NCI-H2107 treated with DMSO at 0.1 percent for 48 hours (cell line): ENCODE measurements at regions not wholly inside any gene's neighbourhood (a gene's known extent, or its start where the extent isn't known, plus 50 kb on each side); places are given as distances from the start of the nearest gene placed in this dataset.

ENCODE experiments used
- DNase-seq: peaks from one replicate; lab custom pipeline; 2025; ENCODE audit not compliant: unreplicated experiment; lab: John Stamatoyannopoulos, UW

GRCh38 chr1:29671446-29672356 lies 435.4 kb downstream of the PTPRU start:
- DNase-seq, result no peak

DNA sequence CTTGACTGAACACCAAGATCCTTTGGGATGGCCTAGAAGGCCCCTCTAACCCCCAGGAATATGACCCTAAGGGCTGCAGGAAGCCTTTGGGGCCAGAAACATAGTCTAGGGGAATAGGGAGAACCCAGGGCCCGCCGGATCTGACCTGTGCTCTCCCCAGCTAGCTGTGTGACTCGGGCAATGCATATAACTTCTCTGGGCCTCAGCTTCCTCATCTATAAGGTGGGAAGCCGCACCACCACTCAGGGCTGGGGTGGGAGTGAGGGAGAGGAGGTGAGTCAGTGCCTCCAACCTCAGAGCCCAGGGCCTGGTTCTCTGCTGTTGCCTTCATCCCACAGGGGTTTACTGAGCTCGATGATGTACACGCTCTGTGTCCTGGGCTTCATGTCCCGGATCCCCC lies 434.4 kb downstream of the PTPRU start:
- no peak for DNase-seq

GRCh38 chr1:29669912-29670311 lies 433.6 kb downstream of the PTPRU start:
- DNase-seq, result no peak

DNA sequence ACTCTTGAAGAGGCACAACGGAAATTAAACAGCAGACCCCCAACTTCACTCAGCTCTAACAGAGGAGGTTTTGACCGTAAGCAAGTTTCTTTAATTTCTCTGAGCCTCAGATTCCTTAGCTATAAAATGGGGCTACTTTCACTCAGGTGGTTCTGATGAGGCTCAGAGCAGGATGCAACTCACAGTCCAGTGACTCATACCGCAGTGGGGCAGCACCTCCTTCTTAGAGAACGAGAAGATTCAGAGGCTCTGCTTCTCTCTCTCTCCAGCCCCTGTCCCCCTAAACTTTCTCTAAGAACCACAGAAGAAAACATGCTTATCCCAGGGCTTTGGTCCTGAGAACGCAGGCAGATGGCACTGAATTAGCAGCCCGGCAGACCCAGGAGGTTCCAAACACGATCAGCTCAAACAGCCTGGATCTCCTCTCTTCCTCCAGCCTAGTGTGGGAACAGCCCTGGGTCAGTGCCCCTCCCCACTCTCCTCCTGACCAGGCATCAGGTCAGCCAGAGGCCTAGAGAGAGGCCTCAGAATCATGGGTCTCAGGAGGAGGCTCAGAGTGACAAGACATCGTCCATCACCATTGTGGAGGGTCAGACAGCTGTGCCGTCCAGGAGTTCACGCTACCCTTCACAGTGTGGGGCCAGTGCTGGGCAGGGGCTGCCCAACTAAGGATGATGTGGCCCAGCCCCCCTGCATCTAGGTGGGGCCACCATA lies 433.0 kb downstream of the PTPRU start:
- DNase-seq, result no peak

DNA sequence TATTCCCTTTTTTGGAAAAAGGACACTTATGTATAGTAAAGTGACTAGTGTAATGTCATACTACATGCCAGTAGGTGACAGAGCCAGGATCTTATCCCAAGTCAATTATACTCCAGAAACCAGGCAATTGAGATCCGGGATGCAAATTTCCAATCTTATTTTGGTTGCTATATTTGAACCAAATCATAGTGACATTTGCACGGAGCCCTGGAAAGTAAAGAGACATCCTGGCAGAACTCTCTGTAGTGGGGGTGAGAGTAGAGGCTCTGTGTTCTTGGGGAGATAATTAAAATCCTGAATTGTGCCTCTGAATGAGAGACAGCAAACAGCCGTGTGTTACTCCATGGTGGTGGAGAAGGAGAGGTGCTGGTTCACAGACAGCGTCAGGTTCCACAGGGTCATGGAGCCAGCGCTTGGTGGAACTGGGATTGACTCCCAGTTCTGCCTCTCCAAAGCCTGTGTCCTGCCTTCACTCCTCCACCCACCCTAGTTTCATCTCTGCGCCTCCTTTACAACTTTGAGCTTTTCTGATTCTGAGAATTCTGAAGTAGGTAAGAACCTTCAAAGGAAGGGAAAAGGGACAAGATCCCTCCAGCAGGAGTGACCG lies 432.3 kb downstream of the PTPRU start:
- DNase-seq, result no peak

DNA sequence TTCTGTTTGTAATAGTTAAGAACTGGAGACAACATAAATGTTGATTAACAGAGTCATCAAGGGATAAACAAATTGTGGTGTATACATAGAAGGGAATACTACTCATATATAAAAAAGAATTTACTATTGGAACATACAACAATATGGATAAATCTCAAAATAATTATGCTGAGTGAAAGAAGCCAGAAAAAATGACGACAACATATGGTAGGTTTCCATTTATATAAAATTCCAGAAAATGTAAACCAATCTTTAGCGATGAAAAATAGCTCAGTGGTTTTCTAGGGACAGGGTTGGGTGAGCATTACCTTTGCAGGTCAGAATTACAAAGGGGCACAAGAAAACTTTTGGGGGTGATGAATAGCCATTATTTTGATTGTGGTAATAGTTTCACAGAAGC lies 431.6 kb downstream of the PTPRU start:
- DNase-seq, result no peak

DNA sequence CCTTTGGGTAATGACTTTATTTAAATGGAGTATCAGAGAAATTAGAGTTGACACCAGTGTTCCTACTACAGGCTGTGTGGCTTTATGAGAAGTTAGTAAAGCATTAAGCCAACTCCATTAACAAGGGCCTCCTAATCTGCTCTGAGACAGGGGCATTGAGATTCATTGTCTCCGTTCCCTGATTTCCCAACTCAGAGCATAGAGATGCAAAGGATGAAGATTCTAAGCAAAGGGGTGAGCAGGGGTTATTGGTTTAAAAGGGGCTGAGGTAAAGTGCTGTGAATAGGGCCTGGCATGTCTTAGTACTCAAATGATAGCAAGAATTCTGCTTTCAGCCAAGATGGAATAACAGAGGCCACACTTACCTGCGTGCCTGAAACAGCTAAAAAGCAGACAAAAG lies 428.4 kb downstream of the PTPRU start:
- no peak for DNase-seq

GRCh38 chr1:29658688-29659087 lies 422.4 kb downstream of the PTPRU start:
- DNase-seq, result no peak

DNA sequence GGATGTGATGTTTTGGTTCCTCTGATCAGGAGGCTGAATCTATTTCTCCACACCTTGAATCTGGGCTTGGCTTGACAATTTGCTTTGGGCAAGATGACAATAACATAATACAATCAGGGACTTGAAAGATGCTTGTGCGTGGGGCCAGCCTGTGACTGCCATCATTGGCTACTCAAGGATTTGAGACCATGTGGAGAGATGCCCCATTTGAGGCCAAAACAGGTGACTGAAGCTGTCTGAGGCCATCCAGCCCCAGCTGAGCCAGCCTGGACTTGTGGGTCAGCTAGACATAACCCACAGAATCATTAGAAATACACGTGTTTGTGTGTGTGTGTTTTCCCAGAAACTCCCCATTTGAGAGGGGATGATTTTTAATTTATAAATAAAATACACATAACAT lies 421.5 kb downstream of the PTPRU start:
- no peak for DNase-seq

- DNase-seq, result no peak
These were observed 419.9 kb downstream of the PTPRU start for GRCh38 chr1:29655945-29656850.

GRCh38 chr1:29655145-29655544 lies 418.8 kb downstream of the PTPRU start:
- DNase-seq, result no peak

DNA sequence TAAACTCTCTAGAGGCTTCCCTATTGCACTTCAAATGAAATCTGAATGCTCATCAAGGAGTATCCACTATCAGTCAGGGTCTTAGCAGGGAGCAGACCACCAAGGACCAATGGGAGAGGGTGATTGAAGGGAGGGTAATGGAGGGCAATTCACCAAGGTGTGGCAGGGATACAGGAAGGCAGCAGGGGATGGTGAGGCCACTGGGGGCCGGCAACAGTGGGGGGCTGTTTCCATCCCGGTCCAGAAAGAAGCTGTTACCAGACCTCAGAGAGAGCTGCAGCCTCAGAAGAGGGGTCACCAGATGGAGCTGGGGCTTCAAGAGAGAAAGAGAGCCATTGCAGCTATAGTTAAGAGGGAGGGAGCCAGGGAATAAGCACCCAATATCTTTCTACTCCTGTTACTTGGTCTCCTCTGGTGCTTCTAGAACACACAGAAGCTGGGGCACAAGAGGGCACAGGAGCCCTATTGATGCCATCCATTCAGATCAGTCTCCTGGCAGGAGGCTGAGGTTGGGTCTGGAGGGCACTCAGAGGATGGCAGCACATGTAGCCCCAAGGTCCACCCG lies 417.6 kb downstream of the PTPRU start:
- DNase-seq, result no peak

GRCh38 chr1:29653034-29653810 lies 416.9 kb downstream of the PTPRU start:
- DNase-seq, result no peak

GRCh38 chr1:29651684-29652665 lies 415.7 kb downstream of the PTPRU start:
- DNase-seq, result no peak

DNA sequence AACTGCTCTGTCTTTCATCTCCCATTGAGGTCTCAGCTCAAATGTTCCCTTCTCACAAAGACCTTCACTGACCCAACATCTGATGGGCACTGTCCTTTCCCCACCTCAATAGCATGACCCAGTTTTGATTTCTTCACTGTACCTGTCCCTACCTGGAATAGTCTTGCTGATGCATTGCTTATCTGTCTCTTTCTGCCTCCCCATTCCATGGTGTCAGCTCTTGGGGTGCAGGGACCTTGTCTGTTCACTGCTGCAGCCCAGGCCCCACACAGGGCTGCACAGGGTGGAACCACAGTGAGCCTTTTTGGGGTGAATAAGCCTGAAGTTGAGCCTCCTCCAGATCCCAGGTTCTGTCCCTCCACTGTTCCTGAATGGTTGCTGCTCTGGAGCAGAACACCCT lies 414.9 kb downstream of the PTPRU start:
- DNase-seq, result no peak

DNA sequence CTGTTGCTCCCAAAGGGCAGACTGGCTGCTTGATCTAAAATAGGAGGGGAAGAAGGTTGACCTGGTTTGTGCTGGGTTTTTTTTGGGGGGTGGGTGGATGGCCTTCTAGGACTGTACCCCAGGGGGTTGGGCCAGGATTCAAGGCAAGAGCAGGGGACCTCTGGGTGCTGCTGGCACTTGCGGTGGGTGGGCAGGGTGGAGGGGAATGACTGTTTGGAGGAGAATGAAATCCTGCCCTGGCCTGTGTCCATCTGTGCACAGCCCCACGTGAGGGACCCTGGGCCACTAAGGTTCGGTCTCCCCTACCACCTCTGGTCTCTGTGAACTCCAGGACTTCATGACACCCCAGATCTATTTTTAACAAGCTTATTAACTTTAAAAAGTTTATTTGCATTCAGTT lies 414.2 kb downstream of the PTPRU start:
- DNase-seq, result no peak

- DNase-seq, result no peak
These were observed 413.7 kb downstream of the PTPRU start for GRCh38 chr1:29650041-29650400.

DNA sequence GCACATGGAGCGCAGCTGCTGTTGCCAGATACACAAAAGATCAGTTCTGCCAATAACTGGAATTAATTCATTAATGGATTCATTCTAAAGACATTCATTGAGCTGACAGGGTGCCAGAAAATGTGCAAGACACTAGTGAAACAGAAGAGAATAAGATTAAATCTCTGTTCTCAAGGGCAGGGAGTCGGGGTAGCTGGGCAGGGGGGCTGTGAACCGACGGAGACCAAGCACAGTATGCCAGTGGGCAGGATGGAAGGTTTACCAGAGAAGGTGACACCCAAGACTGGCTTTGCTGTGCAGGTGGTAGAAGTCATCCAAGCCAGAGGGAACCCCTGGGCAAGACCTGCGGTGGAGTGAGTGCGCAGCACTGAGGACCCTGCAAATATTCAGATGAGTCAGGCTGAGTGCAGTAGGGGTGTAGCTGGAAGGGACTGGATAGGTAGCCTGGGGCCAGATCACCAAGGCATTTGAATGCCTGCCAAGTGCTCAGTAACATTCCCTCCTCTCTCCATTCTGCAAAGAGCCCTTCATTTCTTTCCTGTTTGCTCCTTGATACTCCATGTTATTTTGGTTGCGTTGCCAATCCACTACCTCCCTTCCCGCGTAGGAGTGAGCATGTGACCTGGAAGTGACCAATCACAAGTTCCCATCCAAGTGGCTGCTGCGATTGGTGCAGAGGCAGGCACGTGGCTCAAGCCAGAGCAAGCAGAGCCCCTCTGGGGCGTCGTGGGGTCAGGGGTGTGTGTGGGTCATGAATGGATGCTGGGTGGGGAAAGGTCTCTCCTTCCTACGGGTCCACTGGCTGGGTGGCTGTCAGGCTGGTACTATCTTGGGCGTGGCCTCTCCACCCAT lies 413.1 kb downstream of the PTPRU start:
- no peak for DNase-seq
